ENCODE measurements at regions not wholly inside any gene's neighbourhood (a gene's known extent, or its start where the extent isn't known, plus 50 kb on each side); places are given as distances from the start of the nearest gene placed in this dataset.

- H3K4me2 ChIP-seq (ENCODE audit: insufficient read depth in 1 of 2, low read depth in 2 of 2, low read length in 2 of 2): no peak overlapping the region
- H3K23me2 ChIP-seq (ENCODE audit: low read depth, low read length): no peaks in the 10 kb centered on the region
- no peak for TF ChIP-seq SP4 (IDR thresholded peaks at IDR 0.05; ENCODE audit: low read length)
- TF ChIP-seq, protein P1, sequence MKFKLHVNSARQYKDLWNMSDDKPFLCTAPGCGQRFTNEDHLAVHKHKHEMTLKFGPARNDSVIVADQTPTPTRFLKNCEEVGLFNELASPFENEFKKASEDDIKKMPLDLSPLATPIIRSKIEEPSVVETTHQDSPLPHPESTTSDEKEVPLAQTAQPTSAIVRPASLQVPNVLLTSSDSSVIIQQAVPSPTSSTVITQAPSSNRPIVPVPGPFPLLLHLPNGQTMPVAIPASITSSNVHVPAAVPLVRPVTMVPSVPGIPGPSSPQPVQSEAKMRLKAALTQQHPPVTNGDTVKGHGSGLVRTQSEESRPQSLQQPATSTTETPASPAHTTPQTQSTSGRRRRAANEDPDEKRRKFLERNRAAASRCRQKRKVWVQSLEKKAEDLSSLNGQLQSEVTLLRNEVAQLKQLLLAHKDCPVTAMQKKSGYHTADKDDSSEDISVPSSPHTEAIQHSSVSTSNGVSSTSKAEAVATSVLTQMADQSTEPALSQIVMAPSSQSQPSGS (IDR thresholded peaks at IDR 0.05; ENCODE audit: low read length): no peak
- no peak for TF ChIP-seq RXRA (IDR thresholded peaks at IDR 0.05; ENCODE audit: insufficient read depth, low read depth, low read length)
- TF ChIP-seq PHF8 (conservative IDR thresholded peaks at IDR 0.05; ENCODE audit: low read depth, low read length): no peak
- TF ChIP-seq POLR2AphosphoS5 (IDR thresholded peaks at IDR 0.05; ENCODE audit: low read depth, low read length): no peak
- TF ChIP-seq GTF2F1 (IDR thresholded peaks at IDR 0.05; ENCODE audit: borderline replicate concordance, low read depth, low read length): no peak
- no peak for TF ChIP-seq ATF3 (IDR thresholded peaks at IDR 0.05; ENCODE audit: insufficient read depth, low read depth, low read length)
- TF ChIP-seq POLR2A (IDR thresholded peaks at IDR 0.05; ENCODE audit: control extremely low read depth in 1 of 2, low read depth in 2 of 2, low read length in 2 of 2): no peak
- no peak for TF ChIP-seq CTBP2 (IDR thresholded peaks at IDR 0.05; ENCODE audit: borderline replicate concordance, insufficient read depth, insufficient read length, low read length)
- TF ChIP-seq SP2 (IDR thresholded peaks at IDR 0.05; ENCODE audit: low read length): no peak
- no peak for TF ChIP-seq CBX8 (IDR thresholded peaks at IDR 0.05; ENCODE audit: borderline replicate concordance, low read depth, low read length)
- no peak for TF ChIP-seq RAD21 (IDR thresholded peaks at IDR 0.05 in 1 of 2, conservative IDR thresholded peaks at IDR 0.05 in 1 of 2; ENCODE audit: low read depth in 2 of 2, low read length in 2 of 2)
- no peak for TF ChIP-seq TBP (IDR thresholded peaks at IDR 0.05; ENCODE audit: low read depth, low read length)
- 45 to 100% methylated on average over 1 to 3 of the region's 7 CpGs for WGBS, 2 experiments (ENCODE audit: extremely low coverage in 1 of 2, insufficient coverage in 1 of 2, insufficient read length in 1 of 2, insufficient replicate concordance in 2 of 2, low coverage in 1 of 2, low lambda C conversion rate in 2 of 2, missing lambda C conversion rate in 1 of 2)
- H3K4me1 ChIP-seq (replicated peaks in 1 of 4; ENCODE audit: control insufficient read depth in 3 of 4, insufficient read depth in 4 of 4, low read length in 3 of 4): peaks cover 0 to 3% (median 1%) of the 10 kb centered on the region in 4 experiments; a peak in 3 of 7 replicates
- no peak overlapping the region for H4K91ac ChIP-seq (replicated peaks; ENCODE audit: insufficient read length, low read length)
- ChIA-PET CTCF (ENCODE audit: partially characterized antibody) (no interaction called here), POLR2A (ENCODE audit: partially characterized antibody) (no interaction called here)
- H3K9ac ChIP-seq (replicated peaks in 1 of 4; ENCODE audit: extremely low read depth in 1 of 4, low read depth in 3 of 4, low read length in 3 of 4): no peak overlapping the region
- no peak overlapping the region for H2BK15ac ChIP-seq (ENCODE audit: low read length)
- FAIRE-seq (no peak), DNase-seq (ENCODE audit: low read depth in 1 of 2, low spot score in 2 of 2) (no peak)
- H4K5ac ChIP-seq (ENCODE audit: insufficient read length, low read depth, low read length): no peak overlapping the region
- no peak overlapping the region for H3K4me3 ChIP-seq (ENCODE audit: extremely low read depth in 1 of 4, insufficient read depth in 2 of 4, low read depth in 3 of 4, low read length in 4 of 4)
- H2BK20ac ChIP-seq (ENCODE audit: low read length): no peak overlapping the region
- H3K27ac ChIP-seq (ENCODE audit: low read depth, low read length): no peak overlapping the region
- no peaks in the 10 kb centered on the region for H3K9me3 ChIP-seq (ENCODE audit: insufficient read depth in 2 of 2, low read depth in 1 of 2, low read length in 1 of 2)
- no peak overlapping the region for H2BK12ac ChIP-seq (ENCODE audit: low read depth, low read length)
- no peak overlapping the region for H3K56ac ChIP-seq (replicated peaks; ENCODE audit: insufficient read length, low read depth, low read length)
- H3K36me3 ChIP-seq (ENCODE audit: control insufficient read depth in 2 of 4, insufficient read depth in 4 of 4, low read length in 3 of 4): no peaks in the 10 kb centered on the region
- no peak overlapping the region for H2BK120ac ChIP-seq (replicated peaks; ENCODE audit: low read depth, low read length)
- H3K79me1 ChIP-seq (ENCODE audit: low read depth, low read length): no peaks in the 10 kb centered on the region
- no peak overlapping the region for H2BK5ac ChIP-seq (ENCODE audit: low read depth, low read length)
- H3K79me2 ChIP-seq (ENCODE audit: control insufficient read depth in 1 of 2, insufficient read depth in 2 of 2, low read length in 2 of 2): no peaks in the 10 kb centered on the region
- H4K20me1 ChIP-seq (replicated peaks in 1 of 2; ENCODE audit: control insufficient read depth in 1 of 2, insufficient read depth in 2 of 2, low read length in 2 of 2): no peaks in the 10 kb centered on the region
- H3K27me3 ChIP-seq (replicated peaks in 1 of 4; ENCODE audit: control insufficient read depth in 3 of 4, extremely low read depth in 1 of 4, insufficient read depth in 3 of 4, low read length in 3 of 4): no peaks in the 10 kb centered on the region
- H4K8ac ChIP-seq (ENCODE audit: extremely low read depth, insufficient read depth, low read length): no peak overlapping the region
- no peak overlapping the region for H2AFZ ChIP-seq (ENCODE audit: low read length)
- H3K14ac ChIP-seq (ENCODE audit: insufficient read length): no peak overlapping the region
- no peak overlapping the region for H2AK5ac ChIP-seq (ENCODE audit: low read depth, low read length)
- no peak overlapping the region for H3K23ac ChIP-seq (ENCODE audit: insufficient read length)
- H3K18ac ChIP-seq (ENCODE audit: extremely low read depth, low read length): no peak overlapping the region
- no peak overlapping the region for H3K4ac ChIP-seq (replicated peaks; ENCODE audit: insufficient read length, low read depth, low read length)
These were observed 116.6 kb upstream of the FAT1 start for GRCh38 chr4:186840222-186840701.

Data from H1 (cell line).